ENCODE measurements at regions not wholly inside any gene's neighbourhood (a gene's known extent, or its start where the extent isn't known, plus 50 kb on each side); places are given as distances from the start of the nearest gene placed in this dataset.
"Not testable (repeated sequence)": the region's sequence is repeated elsewhere in the genome, so short reads cannot be mapped to it uniquely, and the experiment has no call there.

DNA sequence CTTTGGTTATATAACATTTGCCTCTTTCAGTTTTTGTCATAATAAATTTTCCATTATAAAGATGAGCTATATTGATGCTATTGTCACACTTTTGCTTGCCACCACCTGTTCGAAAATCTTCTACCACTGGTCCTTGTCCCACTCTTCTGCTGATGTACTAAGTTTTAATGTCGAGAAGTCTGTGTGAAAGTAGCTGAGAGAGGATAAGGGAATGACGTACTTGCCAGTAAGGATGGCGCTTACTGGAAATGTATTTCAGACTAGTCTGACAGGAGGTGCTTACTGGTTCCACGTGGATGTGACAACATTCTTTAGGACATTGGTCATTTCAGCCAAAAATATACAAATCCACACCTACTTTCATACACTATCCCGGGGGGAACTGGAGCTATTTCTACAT, 132.7 kb upstream of the NR3C2 start:
- DNase-seq (ENCODE audit: extremely low read depth, low read depth): no peak

DNA sequence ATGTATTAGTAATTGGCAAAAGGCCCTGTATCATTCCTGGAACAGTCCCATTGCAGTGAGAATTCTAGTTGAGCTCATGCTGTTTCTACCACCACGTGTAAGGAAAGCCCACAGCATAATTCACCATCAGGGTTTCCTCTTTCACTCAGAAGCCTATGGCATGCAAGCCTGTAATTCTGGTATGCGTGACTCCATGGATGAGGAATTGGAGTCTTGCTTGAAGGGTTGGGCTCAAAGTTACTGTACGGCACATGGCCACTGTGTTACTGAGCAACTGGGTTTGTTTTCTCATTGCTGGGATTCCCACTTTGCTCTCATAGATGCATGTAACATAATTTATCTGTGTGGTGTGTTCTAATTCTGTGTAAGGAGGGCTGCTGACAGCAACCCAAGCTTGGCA, 132.3 kb upstream of the NR3C2 start:
- no peak for DNase-seq (ENCODE audit: extremely low read depth, low read depth)

GRCh38 chr4:148574066-148574465, 131.9 kb upstream of the NR3C2 start:
- DNase-seq (ENCODE audit: extremely low read depth, low read depth): no peak

DNA sequence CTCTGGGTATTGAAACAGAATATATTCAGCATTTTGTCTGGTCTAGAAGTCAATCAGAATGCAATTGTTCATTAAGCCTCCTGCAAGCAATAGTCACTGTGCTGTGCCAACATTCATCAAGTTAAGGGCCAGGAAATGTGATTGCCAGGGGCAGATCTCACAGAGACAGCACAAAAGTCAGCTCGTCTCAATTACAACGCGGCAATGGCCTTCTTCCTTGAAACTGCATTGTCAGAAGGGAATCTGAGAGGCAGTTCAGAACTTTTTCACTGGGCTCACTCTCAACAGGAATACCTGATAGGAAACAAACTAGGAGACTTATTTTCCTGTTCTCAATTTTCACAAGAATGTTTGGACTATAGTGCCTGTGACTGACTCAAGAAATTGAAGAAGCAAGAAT, 131.1 kb upstream of the NR3C2 start:
- DNase-seq (ENCODE audit: extremely low read depth, low read depth): no peak

DNA sequence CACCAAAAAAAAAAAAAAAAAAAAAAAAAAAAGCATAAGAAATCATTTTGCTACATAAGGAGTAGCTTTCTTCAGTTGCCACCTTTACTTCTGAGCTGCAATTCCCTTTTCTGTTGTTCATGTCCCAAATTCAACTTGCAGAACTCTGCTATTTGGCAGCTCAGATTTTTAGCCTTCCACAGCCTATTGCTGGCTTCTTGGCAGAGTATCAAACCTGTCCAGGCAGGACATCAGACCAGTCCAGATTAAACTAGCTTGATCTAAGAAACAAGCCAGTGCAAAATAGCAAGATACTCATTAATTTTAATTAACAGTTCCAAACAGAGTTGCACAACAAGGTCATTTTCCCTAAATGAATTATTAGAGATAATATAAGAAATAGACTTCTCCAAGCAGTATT, 123.6 kb upstream of the NR3C2 start:
- no peak for DNase-seq (ENCODE audit: extremely low read depth, low read depth)

DNA sequence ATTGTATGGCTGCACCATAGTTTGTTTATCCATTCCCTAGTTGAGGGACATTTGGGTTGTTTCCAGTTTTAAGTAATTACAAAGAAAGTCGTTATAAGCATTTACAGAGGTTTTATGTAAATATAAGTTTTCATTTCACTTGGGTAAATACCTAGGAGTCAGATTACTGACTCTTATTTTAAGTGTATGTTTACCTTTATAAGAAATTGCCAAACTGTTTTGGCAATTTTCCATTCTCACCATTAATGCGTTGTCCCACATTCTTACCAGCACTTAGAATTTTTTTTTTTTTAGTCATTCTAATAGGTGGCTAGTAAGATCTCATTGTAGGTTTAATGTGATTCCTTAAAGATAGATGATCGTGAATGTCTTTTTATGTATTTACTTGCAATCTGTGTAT, 121.5 kb upstream of the NR3C2 start:
- no peak for DNase-seq (ENCODE audit: extremely low read depth, low read depth)

- DNase-seq (ENCODE audit: extremely low read depth, low read depth): no peak
These were observed 119.3 kb upstream of the NR3C2 start for GRCh38 chr4:148561467-148561866.

- DNase-seq (ENCODE audit: extremely low read depth, low read depth): no peak
These were observed 115.6 kb upstream of the NR3C2 start for GRCh38 chr4:148557793-148558192.

DNA sequence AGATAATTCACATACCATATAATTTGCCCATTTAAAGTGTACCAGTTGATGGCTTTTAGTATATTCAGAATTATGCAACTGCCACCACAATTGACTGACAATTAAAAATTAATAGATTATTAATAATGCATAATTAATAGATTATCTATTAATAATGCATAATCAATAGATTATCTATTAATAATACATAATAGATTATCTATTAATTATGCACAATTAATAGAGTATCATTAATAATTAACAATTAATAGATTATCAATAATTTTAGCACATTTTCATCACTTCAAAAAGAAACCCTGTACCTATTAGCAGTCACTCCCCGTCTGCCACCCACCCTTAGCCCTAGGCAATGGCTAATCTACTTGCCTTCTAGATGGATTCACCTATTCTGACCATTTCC, 108.6 kb upstream of the NR3C2 start:
- DNase-seq (ENCODE audit: extremely low read depth, low read depth): no peak

DNA sequence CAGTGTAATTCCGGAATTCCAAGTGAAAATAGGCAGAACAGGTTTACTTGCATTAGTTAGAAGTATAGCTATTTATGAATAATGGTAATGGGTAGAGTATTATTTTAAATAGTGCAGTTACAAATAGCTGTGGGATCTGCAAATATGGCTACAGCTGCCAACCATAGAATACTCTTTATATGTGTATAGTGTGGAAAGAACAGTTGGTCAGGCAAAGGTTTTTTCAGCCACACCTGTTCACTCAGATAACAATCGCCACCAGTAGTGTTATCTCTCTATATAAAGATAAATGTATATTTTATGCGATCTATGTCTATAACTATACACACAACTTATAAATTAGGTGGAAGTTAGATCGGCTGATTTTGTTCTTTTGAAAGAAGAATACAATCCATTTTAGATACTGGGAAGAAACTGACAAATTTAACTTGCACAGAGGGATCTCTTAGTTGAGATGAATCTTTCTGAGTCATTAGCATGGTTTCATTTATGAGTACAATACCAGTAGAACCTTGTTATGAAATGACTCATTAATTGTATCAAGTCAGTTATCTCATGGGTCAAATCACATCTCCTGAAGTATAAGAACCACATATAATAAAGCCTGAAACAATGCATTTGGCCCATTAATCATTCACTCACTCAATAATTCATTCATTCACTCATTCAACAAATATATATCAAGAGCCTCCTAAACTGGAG, 100.9 kb upstream of the NR3C2 start:
- DNase-seq (ENCODE audit: extremely low read depth, low read depth): no peak

- DNase-seq (ENCODE audit: extremely low read depth, low read depth): no peak
These were observed 98.6 kb upstream of the NR3C2 start for GRCh38 chr4:148540622-148541326.

DNA sequence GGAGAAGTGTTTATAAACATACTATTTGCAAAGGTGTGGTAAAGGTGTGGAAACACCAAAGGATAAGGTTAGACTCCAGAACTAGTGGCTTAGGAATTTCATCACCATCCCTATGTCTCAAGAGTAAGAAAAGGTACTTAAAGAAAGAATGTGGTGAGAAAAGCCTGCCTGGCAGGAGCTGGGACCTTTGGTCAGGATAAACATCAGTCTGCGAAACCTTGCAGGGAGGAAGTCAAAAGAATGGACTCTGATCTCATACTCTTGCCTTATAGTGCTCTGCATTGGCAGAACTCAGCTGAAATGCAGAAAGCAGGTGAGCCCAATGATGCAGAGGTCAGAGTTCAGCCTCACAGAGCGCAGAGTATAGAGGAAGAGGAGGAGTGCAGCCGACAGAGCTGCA, 97.2 kb upstream of the NR3C2 start:
- no peak for DNase-seq (ENCODE audit: extremely low read depth, low read depth)

GRCh38 chr4:148533851-148534250, 91.6 kb upstream of the NR3C2 start:
- not testable (repeated sequence) for DNase-seq (ENCODE audit: extremely low read depth, low read depth)

DNA sequence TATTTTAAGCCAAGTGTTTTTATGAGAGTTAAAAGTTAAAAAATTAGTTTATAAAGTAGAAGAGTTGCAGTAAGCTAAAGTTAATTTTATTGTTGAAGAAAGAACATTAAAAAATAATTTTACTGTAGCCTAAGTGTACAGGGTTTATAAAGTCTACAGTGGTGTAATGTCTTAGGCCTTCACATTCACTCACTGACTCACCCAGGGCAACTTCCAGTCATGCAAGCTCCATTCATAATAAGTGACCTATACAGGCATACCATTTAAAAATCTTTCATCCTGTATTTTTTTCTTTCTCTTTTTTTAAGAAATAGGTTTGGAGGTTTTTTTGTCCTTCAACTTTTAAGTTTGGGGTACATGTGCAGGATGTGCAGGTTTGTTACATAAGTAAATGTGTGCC, 87.9 kb upstream of the NR3C2 start:
- DNase-seq (ENCODE audit: extremely low read depth, low read depth): no peak

DNA sequence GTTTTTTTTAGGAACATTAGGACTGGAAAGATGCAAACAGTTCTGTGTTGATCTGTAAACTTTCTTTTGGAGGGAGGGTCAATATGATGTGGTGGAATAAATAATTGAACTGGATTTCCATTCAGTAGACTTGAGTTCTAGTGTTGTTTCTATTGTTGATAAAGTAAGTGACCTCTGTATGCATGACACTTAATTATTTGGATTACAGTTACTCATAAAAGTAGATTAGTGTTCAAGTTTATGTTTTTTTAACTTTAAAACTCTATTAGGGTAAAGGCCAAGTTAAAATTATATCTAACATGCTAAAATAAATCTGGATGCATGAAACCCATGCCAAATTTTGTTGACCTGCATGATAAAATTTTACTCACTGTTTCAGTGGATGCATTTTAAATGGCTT, 85.4 kb upstream of the NR3C2 start:
- no peak for DNase-seq (ENCODE audit: extremely low read depth, low read depth)

GRCh38 chr4:148522995-148523394, 80.8 kb upstream of the NR3C2 start:
- DNase-seq (ENCODE audit: extremely low read depth, low read depth): no peak

- no peak for DNase-seq (ENCODE audit: extremely low read depth, low read depth)
These were observed 73.0 kb upstream of the NR3C2 start for GRCh38 chr4:148515248-148515647.

DNA sequence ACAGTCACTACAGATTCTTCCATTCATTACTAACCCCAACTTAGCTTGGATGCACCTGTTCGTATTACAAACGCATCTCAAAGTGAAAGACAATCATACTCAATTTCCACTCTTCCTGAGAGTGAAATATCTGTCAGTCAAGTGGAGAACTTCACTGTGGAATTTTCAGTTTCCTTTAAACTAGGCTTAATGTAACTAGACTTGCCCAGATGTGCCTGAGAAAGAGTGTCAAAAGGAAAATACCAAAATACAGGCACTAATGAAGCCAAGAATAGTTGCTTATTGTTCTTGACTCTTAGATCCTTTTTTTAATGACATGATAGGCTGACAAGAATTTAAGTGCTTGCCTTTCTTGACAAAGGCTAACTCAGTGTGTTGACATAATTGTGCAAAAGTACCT, 72.4 kb upstream of the NR3C2 start:
- DNase-seq (ENCODE audit: extremely low read depth, low read depth): no peak

DNA sequence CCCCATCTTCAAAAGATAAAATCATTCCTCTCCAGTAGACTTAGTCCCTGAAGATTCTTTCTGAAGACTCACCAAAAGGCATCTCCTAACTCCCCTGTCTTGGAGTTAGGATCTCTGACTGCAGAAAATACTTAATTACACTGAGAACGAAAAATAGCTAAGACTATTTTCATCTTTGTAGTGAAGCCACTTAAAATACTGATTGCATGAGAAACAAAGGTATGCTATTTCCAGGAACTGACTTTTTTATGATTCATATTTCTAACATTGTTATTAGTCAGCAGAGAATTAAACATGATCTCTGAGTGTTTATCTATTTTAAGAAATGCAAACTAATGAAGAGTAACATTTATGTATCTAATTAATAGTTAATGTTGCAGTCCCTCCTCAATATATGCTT, 71.8 kb upstream of the NR3C2 start:
- DNase-seq (ENCODE audit: extremely low read depth, low read depth): no peak

GRCh38 chr4:148510211-148510610, 68.0 kb upstream of the NR3C2 start:
- DNase-seq (ENCODE audit: extremely low read depth, low read depth): no peak

DNA sequence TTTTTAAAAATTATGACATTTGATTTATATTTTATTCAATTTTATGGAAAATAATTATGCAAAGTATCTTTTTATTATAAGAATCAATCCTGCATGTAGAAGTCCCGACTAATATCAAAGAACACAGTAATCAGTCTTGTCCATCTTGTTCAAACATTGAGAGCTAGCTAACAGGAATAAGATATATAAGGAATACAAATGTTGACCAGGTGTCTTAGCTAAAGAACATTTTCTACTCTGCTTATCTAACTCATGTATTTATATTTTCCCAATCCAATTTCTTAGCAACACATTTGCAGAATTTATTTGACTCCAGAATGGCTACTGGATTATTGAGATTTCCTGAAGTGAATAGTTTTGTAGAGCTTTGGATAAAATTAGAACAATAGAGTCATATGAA, 61.5 kb upstream of the NR3C2 start:
- no peak for DNase-seq (ENCODE audit: extremely low read depth, low read depth)

DNA sequence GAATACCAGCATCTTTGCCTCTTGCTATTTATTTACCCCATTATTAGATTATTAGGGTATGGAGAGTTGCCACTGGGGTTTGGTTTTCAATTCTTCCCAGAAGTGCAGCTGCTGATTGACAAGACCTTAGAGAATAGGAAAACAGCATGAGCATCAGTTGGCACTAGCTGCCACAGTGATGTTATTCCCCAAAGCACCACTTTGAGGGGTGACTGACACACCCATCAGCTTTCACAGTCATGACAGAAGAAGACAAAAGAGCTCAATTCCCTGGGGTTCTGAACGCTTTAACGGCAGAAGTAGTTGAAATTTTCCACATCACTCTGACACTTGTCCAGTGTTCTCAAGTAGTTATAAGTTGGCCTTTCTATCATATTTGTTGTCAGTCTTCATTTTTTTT, 55.0 kb upstream of the NR3C2 start:
- DNase-seq (ENCODE audit: extremely low read depth, low read depth): no peak

GRCh38 chr4:148495463-148495862, 53.2 kb upstream of the NR3C2 start:
- no peak for DNase-seq (ENCODE audit: extremely low read depth, low read depth)

Measured in NCI-H460 (cell line).